Panc1 (cell line): ENCODE measurements at regions not wholly inside any gene's neighbourhood (a gene's known extent, or its start where the extent isn't known, plus 50 kb on each side); places are given as distances from the start of the nearest gene placed in this dataset.

Experiments used
- ATAC-seq: fragments of 200-7000 bp; cut with Tn5 transposase; 2 replicates; pipeline ENCODE4 v1.9.1; 2020; ENCODE audit warnings: mild to moderate bottlenecking, moderate library complexity
- BruUV-seq: library from RNA; stranded (reverse); fragments of 400-500 nt; replicated peaks from 2 replicates; lab custom pipeline; 2021; lab: Mats Ljungman, UMichigan
- CTCF ChIA-PET: fragments of 300-600 bp; sonication (Branson Sonifier 250); formaldehyde crosslinking; loops from one replicate; lab custom pipeline; 2022; ENCODE audit warnings: antibody characterized with exemption; lab: Charles Lee
- POLR2A ChIA-PET: fragments of 300-600 bp; sonication (Branson Sonifier 250); formaldehyde crosslinking; loops from one replicate; lab custom pipeline; 2022; ENCODE audit warnings: antibody characterized with exemption; lab: Charles Lee
- DNase-seq: peaks from one replicate; pipeline ENCODE4 v3.0.0-alpha.2; 2010; ENCODE audit warnings: low read depth, low spot score
- H3K27ac ChIP-seq: 2 replicates; pipeline ENCODE4 v1.5.1; 2011; ENCODE audit warnings: mild to moderate bottlenecking, low read length, inconsistent platforms
- H3K27me3 ChIP-seq: fragments of 200-500 bp; sonication (Bioruptor generic); 2 replicates; pipeline ENCODE4 v1.6.0; 2014; ENCODE audit warnings: low read length, inconsistent platforms; ENCODE audit not compliant: control insufficient read depth, insufficient read depth
- H3K36me3 ChIP-seq: fragments of 200-500 bp; sonication (Bioruptor generic); 2 replicates; pipeline ENCODE4 v1.5.1; 2014; ENCODE audit warnings: inconsistent platforms, mild to moderate bottlenecking, low read length, moderate library complexity; ENCODE audit not compliant: control insufficient read depth, insufficient read depth
- H3K4me1 ChIP-seq: 2 replicates; pipeline ENCODE4 v1.5.1; 2011; ENCODE audit warnings: inconsistent platforms, mild to moderate bottlenecking, low read length, moderate library complexity; ENCODE audit not compliant: control insufficient read depth, insufficient read depth
- H3K4me3 ChIP-seq, 2 experiments: 2 replicates each; pipeline ENCODE4 v1.5.1; 2011 to 2012; ENCODE audit warnings: low read depth in 2 of 2, low read length in 2 of 2, mild to moderate bottlenecking in 2 of 2, inconsistent platforms in 1 of 2, moderate library complexity in 1 of 2
- H3K9me3 ChIP-seq: fragments of 200-500 bp; sonication (Bioruptor generic); 2 replicates; pipeline ENCODE4 v1.5.1; 2014; ENCODE audit warnings: low read depth, mild to moderate bottlenecking, inconsistent platforms, low read length, moderate library complexity; ENCODE audit not compliant: control insufficient read depth, insufficient read depth
- CTCF ChIP-seq: fragments of 450-650 bp; IDR thresholded peaks from 2 replicates; pipeline ENCODE4 v1.5.1; 2017; ENCODE audit warnings: mild to moderate bottlenecking
- POLR2AphosphoS5 ChIP-seq: IDR thresholded peaks from 2 replicates; pipeline ENCODE4 v1.6.1; 2012; ENCODE audit warnings: mild to moderate bottlenecking, low read depth, low read length, moderate library complexity
- REST ChIP-seq, 2 experiments: IDR thresholded peaks; 2 replicates each; pipeline ENCODE4 v1.6.1; 2011 to 2012; ENCODE audit warnings: low read depth in 2 of 2, control low read depth in 1 of 2, low read length in 1 of 2, mild to moderate bottlenecking in 1 of 2, moderate library complexity in 1 of 2; ENCODE audit not compliant: insufficient read depth in 1 of 2
- SIN3A ChIP-seq: IDR thresholded peaks from 2 replicates; pipeline ENCODE4 v1.6.1; 2012; ENCODE audit warnings: low read depth, mild to moderate bottlenecking, low read length, moderate library complexity, borderline replicate concordance; ENCODE audit not compliant: insufficient read depth
- TCF7L2 ChIP-seq: IDR thresholded peaks from 2 replicates; pipeline ENCODE4 v1.6.1; 2011; ENCODE audit warnings: mild to moderate bottlenecking, low read depth, low read length, inconsistent platforms
- in situ Hi-C: cut with HindIII; loops from 2 replicates; pipeline ENCODE4 v1.10.0; 2016; ENCODE audit warnings: low sequenced_read_pairs, low pct_unique_long_range_greater_than_20kb
- intact Hi-C: fragments of 100-400 bp; cut with micrococcal nuclease; formaldehyde crosslinking; loops from one replicate; pipeline ENCODE4 v1.10.0; 2022; ENCODE audit not compliant: unreplicated experiment

GRCh38 chr10:36191009-36191408 is 548.9 kb upstream of the FZD8 start:
- ATAC-seq (no peak), DNase-seq (no peak)
- H3K27me3 ChIP-seq: no peaks in the 10 kb centered on the region
- H3K4me1 ChIP-seq: no peaks in the 10 kb centered on the region
- BruUV-seq: no TSS peak
- H3K9me3 ChIP-seq: peaks cover 4% of the 10 kb centered on the region; the same call in 1 of the 2 replicates
- POLR2A ChIA-PET: no interaction called here
- intact Hi-C loops (no loop called here), in situ Hi-C loops (no loop called here)
- no peak overlapping the region for H3K27ac ChIP-seq
- CTCF ChIA-PET: no interaction called here
- TF ChIP-seq REST (IDR thresholded peaks at IDR 0.05; ENCODE audit: insufficient read depth in 1 of 2, low read depth in 2 of 2, low read length in 1 of 2): no peak
- no peaks in the 10 kb centered on the region for H3K36me3 ChIP-seq
- no peak overlapping the region for H3K4me3 ChIP-seq

- DNase-seq (no peak), ATAC-seq (no peak)
- POLR2A ChIA-PET: no interaction called here
- Histone ChIP-seq H3K9me3 (peaks cover 4% of the 10 kb centered on the region; the same call in 1 of the 2 replicates), H3K27ac (no peak overlapping the region), H3K4me3 (no peak overlapping the region), H3K4me1 (no peaks in the 10 kb centered on the region), H3K36me3 (no peaks in the 10 kb centered on the region), H3K27me3 (no peaks in the 10 kb centered on the region)
- CTCF ChIA-PET: no interaction called here
- TF ChIP-seq CTCF (no peak), TCF7L2 (no peak), POLR2AphosphoS5 (no peak), SIN3A (no peak), REST (IDR thresholded peaks at IDR 0.05; ENCODE audit: insufficient read depth in 1 of 2, low read depth in 2 of 2, low read length in 1 of 2) (no peak)
- BruUV-seq: no TSS peak
- intact Hi-C loops (no loop called here), in situ Hi-C loops (no loop called here)
Measured at GRCh38 chr10:36188461-36188860, 546.4 kb upstream of the FZD8 start.
